Psoas muscle (tissue), 7 donors: ENCODE measurements at regions not wholly inside any gene's neighbourhood (a gene's known extent, or its start where the extent isn't known, plus 50 kb on each side); places are given as distances from the start of the nearest gene placed in this dataset.

Source experiments
- ATAC-seq, 4 donors: fragments of 200-7000 bp; cut with Tn5 transposase; one replicate each; pipeline ENCODE4 v1.9.1; 2020; ENCODE audit warnings: moderate library complexity in 3 of 4, mild to moderate bottlenecking in 2 of 4
- DNase-seq, 2 donors: peaks; one replicate each; pipeline ENCODE4 v3.0.0-alpha.2; 2020
- H3K27ac ChIP-seq: fragments of 200-600 bp; one replicate; pipeline ENCODE4 v1.8.0; 2022
- H3K27me3 ChIP-seq, 3 donors: fragments of 200-600 bp in 1 of 3; one replicate each; pipeline versions ENCODE4 v1.6.1 to v1.8.0; 2013 to 2022; ENCODE audit warnings: low read length in 2 of 3, mild to moderate bottlenecking in 2 of 3, moderate library complexity in 1 of 3; ENCODE audit not compliant: insufficient read depth in 3 of 3
- H3K36me3 ChIP-seq, 2 donors: fragments of 200-600 bp in 1 of 2; one replicate each; pipeline versions ENCODE4 v1.6.1 to v1.8.0; 2013 to 2022; ENCODE audit warnings: low read depth in 1 of 2, mild to moderate bottlenecking in 1 of 2, moderate library complexity in 1 of 2; ENCODE audit not compliant: insufficient read depth in 1 of 2
- H3K4me1 ChIP-seq: fragments of 200-600 bp; one replicate; pipeline ENCODE4 v1.8.0; 2022
- H3K4me3 ChIP-seq: fragments of 200-600 bp; one replicate; pipeline ENCODE4 v1.8.0; 2022; ENCODE audit warnings: mild to moderate bottlenecking
- H3K9me3 ChIP-seq: fragments of 200-600 bp; one replicate; pipeline ENCODE4 v1.8.0; 2022
- WGBS, 3 donors: extraction: QIAGEN DNeasy Blood & Tissue Kit; methylation state at CpG; one replicate each; pipeline versions ENCODE4 v1.1.6 to v1.1.7; 2013; 5-methylcytosine and 5-hydroxymethylcytosine counted together
- intact Hi-C, 2 donors: fragments of 100-400 bp; cut with DNase I; formaldehyde crosslinking; loops; one replicate each; pipeline versions ENCODE4 v1.11.0 to v1.14.2; 2022
- TF ChIP-seq, protein P1 (sequence below): fragments of 200-600 bp; IDR thresholded peaks from one replicate; pipeline ENCODE4 v1.8.0; 2022; ENCODE audit warnings: antibody characterized with exemption
- donor health status: healthy with polysubstance abuse.
- donor health status: DM: no; HTN: no; CAD: no; lungs with moderate emphysema.
- donor health status: Bipolar disorder and iron deficiency.
- donor health status: healthy.
- donor health status: DM: yes; HTN: yes; CAD: no.
- donor health status: DM: no; HTN: no; CAD: no.
- donor health status: DM: yes; HTN: yes; CAD: no.

DNA sequence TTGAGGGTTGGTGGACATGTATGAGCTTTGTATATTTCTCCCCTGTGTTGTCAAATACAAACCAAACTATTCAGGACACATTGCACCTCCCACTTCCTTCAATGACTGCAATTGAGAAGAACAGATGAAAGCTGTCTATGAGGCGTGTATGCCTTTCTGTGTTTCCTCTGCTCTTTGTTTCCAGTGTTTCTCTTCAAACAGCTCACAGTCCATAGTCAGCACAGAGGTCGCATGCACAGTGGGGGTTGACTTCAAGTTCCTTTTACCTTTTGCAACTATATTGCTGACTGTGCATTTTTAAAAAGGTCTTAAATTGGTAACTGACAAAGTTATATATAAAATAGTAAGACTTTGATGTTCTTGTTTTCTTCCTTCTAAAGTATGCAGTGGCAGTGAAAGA is 957.8 kb downstream of the C4orf33 start:
- no peak for DNase-seq
- no peak overlapping the region for H3K4me3 ChIP-seq
- ATAC-seq: no peak
- no peaks in the 10 kb centered on the region for H3K27me3 ChIP-seq
- H3K4me1 ChIP-seq: no peaks in the 10 kb centered on the region
- no peak overlapping the region for H3K27ac ChIP-seq
- H3K9me3 ChIP-seq: no peaks in the 10 kb centered on the region
- no peaks in the 10 kb centered on the region for H3K36me3 ChIP-seq
- intact Hi-C loops: no loop called here
- 47 to 55% (median 53%) methylated on average over 2 of the region's 2 CpGs for WGBS, 3 donors
- TF ChIP-seq, protein P1, sequence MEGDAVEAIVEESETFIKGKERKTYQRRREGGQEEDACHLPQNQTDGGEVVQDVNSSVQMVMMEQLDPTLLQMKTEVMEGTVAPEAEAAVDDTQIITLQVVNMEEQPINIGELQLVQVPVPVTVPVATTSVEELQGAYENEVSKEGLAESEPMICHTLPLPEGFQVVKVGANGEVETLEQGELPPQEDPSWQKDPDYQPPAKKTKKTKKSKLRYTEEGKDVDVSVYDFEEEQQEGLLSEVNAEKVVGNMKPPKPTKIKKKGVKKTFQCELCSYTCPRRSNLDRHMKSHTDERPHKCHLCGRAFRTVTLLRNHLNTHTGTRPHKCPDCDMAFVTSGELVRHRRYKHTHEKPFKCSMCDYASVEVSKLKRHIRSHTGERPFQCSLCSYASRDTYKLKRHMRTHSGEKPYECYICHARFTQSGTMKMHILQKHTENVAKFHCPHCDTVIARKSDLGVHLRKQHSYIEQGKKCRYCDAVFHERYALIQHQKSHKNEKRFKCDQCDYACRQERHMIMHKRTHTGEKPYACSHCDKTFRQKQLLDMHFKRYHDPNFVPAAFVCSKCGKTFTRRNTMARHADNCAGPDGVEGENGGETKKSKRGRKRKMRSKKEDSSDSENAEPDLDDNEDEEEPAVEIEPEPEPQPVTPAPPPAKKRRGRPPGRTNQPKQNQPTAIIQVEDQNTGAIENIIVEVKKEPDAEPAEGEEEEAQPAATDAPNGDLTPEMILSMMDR: no peak

DNA sequence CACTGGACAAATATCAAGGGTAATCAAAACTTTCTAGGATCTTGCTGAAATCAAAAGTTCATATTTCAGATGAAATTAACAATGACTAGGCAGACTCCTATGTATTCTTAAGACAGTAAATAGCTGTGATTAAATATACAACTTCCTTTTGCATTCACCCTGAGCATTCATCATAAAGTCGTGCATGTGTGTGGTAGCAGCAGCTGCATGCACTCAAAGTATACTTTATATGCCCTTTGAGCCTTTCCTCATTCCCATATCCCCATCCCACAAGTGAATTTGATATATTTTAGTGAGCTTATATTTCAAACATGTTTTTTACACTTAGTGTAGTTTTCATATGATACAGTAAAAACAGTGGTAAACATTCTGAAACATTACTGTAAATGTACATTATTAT is 959.0 kb downstream of the C4orf33 start:
- no peak overlapping the region for H3K27ac ChIP-seq
- TF ChIP-seq, protein P1: no peak
- no peaks in the 10 kb centered on the region for H3K27me3 ChIP-seq
- intact Hi-C loops: no loop called here
- H3K4me1 ChIP-seq: no peaks in the 10 kb centered on the region
- DNase-seq: no peak
- H3K36me3 ChIP-seq: no peaks in the 10 kb centered on the region
- WGBS, 3 donors: 14 to 21% (median 15%) methylated on average over 1 of the region's 1 CpG
- H3K9me3 ChIP-seq: no peaks in the 10 kb centered on the region
- H3K4me3 ChIP-seq: no peak overlapping the region
- no peak for ATAC-seq

DNA sequence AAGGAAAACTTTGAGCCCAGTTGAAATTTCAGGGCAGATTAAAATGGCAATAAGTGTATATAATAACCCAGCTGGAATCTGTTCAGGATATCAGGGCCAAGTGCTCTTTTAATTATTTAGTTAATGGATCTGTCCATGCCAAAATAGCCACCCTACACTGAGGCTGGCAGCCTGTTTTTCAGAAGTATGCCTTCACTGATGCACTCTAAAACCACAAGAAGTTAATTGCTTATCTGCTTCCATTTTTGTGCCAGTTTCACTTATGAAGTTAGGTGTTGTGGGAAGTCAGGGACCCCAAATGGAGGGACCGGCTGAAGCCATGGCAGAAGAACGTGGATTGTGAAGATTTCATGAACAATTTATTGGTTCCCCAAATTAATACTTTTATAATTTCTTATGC is 960.3 kb downstream of the C4orf33 start:
- 74 to 94% (median 89%) methylated on average over 2 of the region's 2 CpGs for WGBS, 3 donors
- H3K27me3 ChIP-seq: no peaks in the 10 kb centered on the region
- ATAC-seq: no peak
- no peak overlapping the region for H3K27ac ChIP-seq
- no peak for DNase-seq
- H3K9me3 ChIP-seq: no peaks in the 10 kb centered on the region
- no peaks in the 10 kb centered on the region for H3K4me1 ChIP-seq
- TF ChIP-seq, protein P1: no peak
- intact Hi-C loops: no loop called here
- no peak overlapping the region for H3K4me3 ChIP-seq
- no peaks in the 10 kb centered on the region for H3K36me3 ChIP-seq

DNA sequence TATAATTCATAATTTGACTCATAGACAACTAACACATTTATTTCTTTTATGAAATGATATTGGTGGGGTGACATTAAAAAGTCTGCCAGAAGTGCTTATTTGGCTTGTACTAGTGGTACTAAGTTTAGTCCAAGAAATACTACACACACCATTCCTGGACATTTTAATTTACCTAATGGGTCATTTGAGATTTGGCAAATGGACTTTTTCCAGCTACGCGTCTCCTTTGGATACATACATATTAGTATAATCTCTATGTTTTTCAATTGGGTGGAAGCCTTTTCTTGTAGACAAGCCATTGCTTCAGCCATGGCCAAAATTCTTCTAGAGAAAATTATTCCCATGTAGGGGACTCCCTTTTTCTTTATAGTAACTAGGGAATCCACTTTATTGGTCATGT is 968.5 kb downstream of the C4orf33 start:
- no peak for ATAC-seq
- Histone ChIP-seq H3K36me3 (no peaks in the 10 kb centered on the region), H3K4me3 (no peak overlapping the region), H3K4me1 (no peaks in the 10 kb centered on the region), H3K27me3 (no peaks in the 10 kb centered on the region), H3K9me3 (no peaks in the 10 kb centered on the region), H3K27ac (no peak overlapping the region)
- intact Hi-C loops: no loop called here
- DNase-seq: no peak
- 60 to 93% (median 88%) methylated on average over 2 of the region's 2 CpGs for WGBS, 3 donors
- TF ChIP-seq, protein P1: no peak

DNA sequence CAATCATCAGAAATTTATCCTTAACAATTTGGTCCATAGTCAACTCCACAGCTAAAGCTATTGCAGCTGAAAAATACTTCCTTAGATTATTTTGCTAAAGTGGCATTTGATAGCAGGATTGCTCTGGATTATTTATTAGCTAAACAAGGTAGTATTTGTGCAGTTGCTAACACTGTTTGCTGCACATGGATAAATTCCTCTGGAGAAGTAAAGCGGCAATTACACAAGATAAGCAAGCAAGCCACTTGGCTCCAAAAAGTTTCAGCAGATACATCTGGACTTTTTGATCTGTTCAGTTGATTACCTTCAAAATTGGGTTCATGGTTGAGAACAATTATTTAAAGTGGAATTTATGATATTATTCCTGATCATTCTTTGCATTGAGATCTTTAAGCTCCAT is 971.5 kb downstream of the C4orf33 start:
- H3K4me1 ChIP-seq: no peaks in the 10 kb centered on the region
- WGBS, 3 donors: 89 to 94% (median 92%) methylated on average over 1 of the region's 1 CpG
- TF ChIP-seq, protein P1: no peak
- H3K27me3 ChIP-seq: no peaks in the 10 kb centered on the region
- H3K9me3 ChIP-seq: no peaks in the 10 kb centered on the region
- no peak overlapping the region for H3K4me3 ChIP-seq
- DNase-seq (no peak), ATAC-seq (no peak)
- intact Hi-C loops: no loop called here
- no peak overlapping the region for H3K27ac ChIP-seq
- no peaks in the 10 kb centered on the region for H3K36me3 ChIP-seq
